ENCODE measurements at regions not wholly inside any gene's neighbourhood (a gene's known extent, or its start where the extent isn't known, plus 50 kb on each side); places are given as distances from the start of the nearest gene placed in this dataset.

GRCh38 chr14:34093883-34094282 is 143.0 kb upstream of the EGLN3 start:
- H3K9me3 Mint-ChIP-seq = no peaks in the 10 kb centered on the region; the same call in 1 of the 2 replicates
- no peak overlapping the region for H3K4me3 Mint-ChIP-seq
- TF ChIP-seq CTCF (IDR thresholded peaks at IDR 0.05) = no peak
- no peak overlapping the region for H3K27ac Mint-ChIP-seq
- no peak for DNase-seq
- no peaks in the 10 kb centered on the region for H3K36me3 Mint-ChIP-seq (ENCODE audit: low read depth)
- H3K27me3 Mint-ChIP-seq (ENCODE audit: insufficient read depth) = peaks cover 5% of the 10 kb centered on the region; the same call in 1 of the 2 replicates
- H3K4me1 Mint-ChIP-seq (ENCODE audit: low read depth) = no peaks in the 10 kb centered on the region

GRCh38 chr14:34090451-34090850 is 139.6 kb upstream of the EGLN3 start:
- TF ChIP-seq CTCF (IDR thresholded peaks at IDR 0.05) = no peak
- Mint-ChIP-seq H3K4me3 (no peak overlapping the region), H3K27me3 (ENCODE audit: insufficient read depth) (peaks cover 1% of the 10 kb centered on the region; the same call in 1 of the 2 replicates), H3K9me3 (peaks cover 8% of the 10 kb centered on the region), H3K27ac (no peak overlapping the region), H3K36me3 (ENCODE audit: low read depth) (no peaks in the 10 kb centered on the region), H3K4me1 (ENCODE audit: low read depth) (no peaks in the 10 kb centered on the region)
- DNase-seq = no peak

DNA sequence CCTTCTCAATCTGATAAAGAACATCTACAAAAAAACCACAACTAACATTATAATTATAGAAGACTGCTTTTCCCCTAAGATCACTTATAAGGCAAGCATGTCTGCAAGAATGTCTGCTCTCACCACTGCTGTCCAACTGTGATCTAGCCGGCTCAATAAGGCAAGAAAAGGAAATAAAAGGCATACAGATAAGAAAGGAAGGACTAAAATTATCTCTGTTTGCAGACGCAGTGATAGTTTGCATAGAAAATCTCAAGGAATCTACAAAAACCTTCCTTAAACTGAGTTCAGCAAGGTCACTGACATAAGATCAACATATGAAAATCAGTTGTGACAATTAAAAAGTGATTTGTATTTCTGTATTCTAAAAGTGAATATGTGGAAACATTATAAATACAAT is 138.0 kb upstream of the EGLN3 start:
- Mint-ChIP-seq H3K27ac (no peak overlapping the region), H3K36me3 (ENCODE audit: low read depth) (no peaks in the 10 kb centered on the region), H3K4me3 (no peak overlapping the region), H3K9me3 (peaks cover 8% of the 10 kb centered on the region), H3K27me3 (ENCODE audit: insufficient read depth) (no peaks in the 10 kb centered on the region; the same call in 1 of the 2 replicates), H3K4me1 (ENCODE audit: low read depth) (no peaks in the 10 kb centered on the region)
- TF ChIP-seq CTCF (IDR thresholded peaks at IDR 0.05) = no peak
- DNase-seq = no peak

GRCh38 chr14:34087571-34087970 is 136.7 kb upstream of the EGLN3 start:
- peaks cover 8% of the 10 kb centered on the region for H3K9me3 Mint-ChIP-seq
- no peak overlapping the region for H3K4me3 Mint-ChIP-seq
- no peaks in the 10 kb centered on the region for H3K4me1 Mint-ChIP-seq (ENCODE audit: low read depth)
- H3K36me3 Mint-ChIP-seq (ENCODE audit: low read depth) = no peaks in the 10 kb centered on the region
- no peaks in the 10 kb centered on the region; the same call in 1 of the 2 replicates for H3K27me3 Mint-ChIP-seq (ENCODE audit: insufficient read depth)
- no peak overlapping the region for H3K27ac Mint-ChIP-seq
- no peak for TF ChIP-seq CTCF (IDR thresholded peaks at IDR 0.05)
- no peak for DNase-seq

DNA sequence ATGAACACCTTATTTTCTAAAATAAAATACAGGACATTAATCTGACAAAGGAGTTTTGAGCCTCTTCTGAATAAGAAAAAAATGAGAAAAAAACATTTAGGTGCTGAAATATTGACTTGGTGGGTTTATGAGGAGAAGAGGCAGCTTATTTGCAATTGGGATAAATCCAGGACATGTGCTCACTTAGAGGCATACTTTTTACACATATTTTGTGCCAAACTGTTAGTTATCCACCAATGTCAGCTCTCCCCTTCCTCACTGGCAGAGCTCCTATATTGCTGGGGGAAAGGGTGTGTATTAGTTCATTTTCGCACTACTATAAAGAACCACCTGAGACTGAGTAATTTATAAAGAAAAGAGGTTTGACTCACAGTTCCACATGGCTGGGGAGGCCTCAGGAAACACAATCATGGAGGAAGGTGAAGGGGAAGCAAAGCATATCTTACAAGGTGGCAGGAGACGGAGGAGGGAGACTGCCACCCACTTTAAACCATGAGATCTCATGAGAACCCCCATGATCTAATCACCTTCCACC is 135.4 kb upstream of the EGLN3 start:
- DNase-seq = no peak
- H3K27ac Mint-ChIP-seq = no peak overlapping the region
- peaks cover 8% of the 10 kb centered on the region for H3K9me3 Mint-ChIP-seq
- H3K27me3 Mint-ChIP-seq (ENCODE audit: insufficient read depth) = peaks cover 5% of the 10 kb centered on the region; the same call in 1 of the 2 replicates
- no peak overlapping the region for H3K4me3 Mint-ChIP-seq
- peaks cover 10% of the 10 kb centered on the region for H3K4me1 Mint-ChIP-seq (ENCODE audit: low read depth)
- no peaks in the 10 kb centered on the region for H3K36me3 Mint-ChIP-seq (ENCODE audit: low read depth)
- TF ChIP-seq CTCF (IDR thresholded peaks at IDR 0.05) = no peak

DNA sequence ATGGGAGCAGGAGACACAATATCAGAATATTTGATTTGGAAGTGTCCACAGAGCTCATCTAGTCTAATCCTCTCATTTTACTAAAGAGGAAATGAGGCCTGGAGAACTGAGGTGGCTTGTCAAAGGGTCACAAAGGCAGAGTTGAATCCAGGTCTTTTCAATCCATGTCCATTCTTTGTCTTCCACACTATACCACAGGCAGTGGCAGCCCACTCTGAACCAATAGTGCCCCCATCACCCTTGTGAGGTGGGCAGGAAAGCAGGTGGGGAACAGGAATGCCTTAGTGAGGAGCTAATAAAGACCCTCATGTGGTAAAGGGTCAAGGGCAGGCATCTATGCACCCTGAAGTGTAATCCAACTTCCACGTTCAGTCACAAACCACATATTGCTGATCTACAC is 134.8 kb upstream of the EGLN3 start:
- H3K4me1 Mint-ChIP-seq (ENCODE audit: low read depth) = peaks cover 16% of the 10 kb centered on the region
- no peak overlapping the region for H3K4me3 Mint-ChIP-seq
- no peak for TF ChIP-seq CTCF (IDR thresholded peaks at IDR 0.05)
- H3K36me3 Mint-ChIP-seq (ENCODE audit: low read depth) = no peaks in the 10 kb centered on the region
- peaks cover 5% of the 10 kb centered on the region; the same call in 1 of the 2 replicates for H3K27me3 Mint-ChIP-seq (ENCODE audit: insufficient read depth)
- no peak for DNase-seq
- H3K27ac Mint-ChIP-seq = no peak overlapping the region
- H3K9me3 Mint-ChIP-seq = peaks cover 8% of the 10 kb centered on the region
